Dendritic cell treated with granulocyte-macrophage colony-stimulating factor and Interleukin-4, amounts not matched to agents 40 ng/mL and 50 ng/mL, for 4 days (primary cell): ENCODE measurements at regions not wholly inside any gene's neighbourhood (a gene's known extent, or its start where the extent isn't known, plus 50 kb on each side); places are given as distances from the start of the nearest gene placed in this dataset.

Experiments used
- H3K27ac Mint-ChIP-seq: one replicate; pipeline ENCODE4 v1.8.0; 2022; ENCODE audit warnings: mild to moderate bottlenecking, mixed read lengths
- H3K27me3 Mint-ChIP-seq: one replicate; pipeline ENCODE4 v1.8.0; 2022; ENCODE audit warnings: mild to moderate bottlenecking, mixed read lengths
- H3K36me3 Mint-ChIP-seq: one replicate; pipeline ENCODE4 v1.8.0; 2022; ENCODE audit warnings: low read depth, mixed read lengths
- H3K4me1 Mint-ChIP-seq: one replicate; pipeline ENCODE4 v1.8.0; 2022; ENCODE audit warnings: low read depth, mixed read lengths
- H3K4me3 Mint-ChIP-seq: one replicate; pipeline ENCODE4 v1.8.0; 2022; ENCODE audit warnings: mild to moderate bottlenecking, moderate library complexity, mixed read lengths
- H3K9me3 Mint-ChIP-seq: one replicate; pipeline ENCODE4 v1.8.0; 2022; ENCODE audit warnings: mixed read lengths
- intact Hi-C: fragments of 100-400 bp; cut with micrococcal nuclease; formaldehyde crosslinking; loops from one replicate; pipeline ENCODE4 v1.15.0; 2022

DNA sequence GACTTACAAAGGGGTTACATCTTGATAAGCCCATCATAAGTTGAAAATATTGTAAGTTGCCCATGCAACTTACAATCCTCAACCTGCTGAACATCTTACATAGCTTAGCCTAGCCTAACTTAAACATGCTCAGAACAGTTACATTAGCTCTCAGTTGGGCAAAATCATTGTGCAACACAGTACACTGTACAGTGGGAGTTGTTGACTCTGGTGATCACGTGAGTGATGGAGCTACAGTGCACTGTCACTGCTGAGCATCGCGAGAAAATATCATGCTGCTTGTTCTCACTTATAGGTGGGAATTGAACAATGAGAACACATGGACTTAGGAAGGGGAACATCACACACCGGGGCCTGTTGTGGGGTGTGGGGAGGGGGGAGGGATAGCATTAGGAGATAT is 214.9 kb upstream of the ZMIZ1 start:
- Mint-ChIP-seq H3K36me3 (no peaks in the 10 kb centered on the region), H3K4me3 (no peak overlapping the region), H3K4me1 (no peaks in the 10 kb centered on the region), H3K27ac (no peak overlapping the region), H3K9me3 (no peaks in the 10 kb centered on the region), H3K27me3 (peaks cover 10% of the 10 kb centered on the region)
- intact Hi-C loops = loop anchor here (5.0 kb wide), 1 partner anchor 213 kb away; the partner anchor contains the start of gene ZMIZ1

DNA sequence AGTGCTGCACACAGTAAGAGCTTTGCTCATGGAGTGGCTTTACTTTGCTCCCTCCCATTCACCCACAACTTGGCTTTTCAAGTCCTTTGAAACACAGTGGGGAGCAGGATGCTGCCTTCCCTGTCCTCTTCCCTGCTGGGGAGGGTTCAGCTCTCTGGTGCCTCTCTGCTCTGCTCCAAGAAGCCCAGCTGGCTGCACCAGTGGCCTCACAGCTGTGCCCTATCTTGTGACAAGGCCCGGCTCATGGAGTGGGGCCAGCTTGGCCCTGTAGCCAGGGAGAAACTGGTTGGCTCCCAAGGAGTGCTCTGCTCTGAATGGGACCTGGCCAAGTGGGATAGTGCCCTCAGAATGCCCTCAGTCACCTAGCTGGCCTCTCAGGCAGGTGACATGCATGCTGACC is 212.3 kb upstream of the ZMIZ1 start:
- intact Hi-C loops = no loop called here
- Mint-ChIP-seq H3K9me3 (no peaks in the 10 kb centered on the region), H3K4me3 (no peak overlapping the region), H3K27ac (no peak overlapping the region), H3K27me3 (peaks cover 21% of the 10 kb centered on the region), H3K4me1 (no peaks in the 10 kb centered on the region), H3K36me3 (no peaks in the 10 kb centered on the region)

DNA sequence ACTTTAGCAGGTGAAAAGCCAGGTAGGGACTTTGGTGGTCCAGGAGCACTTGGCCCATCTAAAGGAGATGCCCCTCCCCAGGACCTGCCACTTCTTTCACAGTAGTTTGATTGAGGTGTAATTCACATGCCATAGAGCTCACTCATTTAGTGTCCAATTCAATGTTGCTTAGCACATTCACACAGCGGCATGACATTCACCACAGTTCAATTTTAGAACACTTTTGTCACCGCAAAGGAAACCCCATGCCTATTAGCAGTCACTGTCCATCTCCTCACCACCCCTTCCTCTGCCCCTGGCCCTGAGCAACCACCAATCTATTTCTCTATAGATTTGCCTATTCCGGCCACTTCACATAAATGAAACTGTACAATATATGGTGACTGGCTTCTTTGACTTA is 211.6 kb upstream of the ZMIZ1 start:
- Mint-ChIP-seq H3K27me3 (peaks cover 26% of the 10 kb centered on the region), H3K36me3 (no peaks in the 10 kb centered on the region), H3K9me3 (no peaks in the 10 kb centered on the region), H3K27ac (no peak overlapping the region), H3K4me1 (no peaks in the 10 kb centered on the region), H3K4me3 (no peak overlapping the region)
- intact Hi-C loops = no loop called here

DNA sequence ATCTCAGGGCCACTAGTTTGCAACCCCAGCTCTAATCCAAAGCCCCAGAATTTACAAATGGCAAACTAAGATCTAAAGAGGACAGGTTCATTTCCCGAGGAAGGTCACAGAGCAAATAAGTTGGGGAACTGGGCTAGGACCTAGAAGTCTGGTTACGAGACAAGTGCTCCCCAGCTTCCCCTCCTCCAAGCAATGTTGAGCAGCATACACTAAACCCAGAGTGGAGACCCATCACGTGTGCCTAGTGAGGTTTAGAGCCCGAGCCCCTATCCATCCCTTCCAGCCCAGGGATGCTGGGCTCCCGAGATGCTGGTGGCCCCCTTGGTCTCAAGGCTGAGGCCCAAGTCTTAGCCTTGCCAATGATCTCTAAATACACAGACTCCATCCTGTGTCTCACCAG is 209.5 kb upstream of the ZMIZ1 start:
- intact Hi-C loops = no loop called here
- Mint-ChIP-seq H3K4me1 (no peaks in the 10 kb centered on the region), H3K9me3 (no peaks in the 10 kb centered on the region), H3K36me3 (no peaks in the 10 kb centered on the region), H3K4me3 (no peak overlapping the region), H3K27ac (no peak overlapping the region), H3K27me3 (peaks cover 32% of the 10 kb centered on the region)

DNA sequence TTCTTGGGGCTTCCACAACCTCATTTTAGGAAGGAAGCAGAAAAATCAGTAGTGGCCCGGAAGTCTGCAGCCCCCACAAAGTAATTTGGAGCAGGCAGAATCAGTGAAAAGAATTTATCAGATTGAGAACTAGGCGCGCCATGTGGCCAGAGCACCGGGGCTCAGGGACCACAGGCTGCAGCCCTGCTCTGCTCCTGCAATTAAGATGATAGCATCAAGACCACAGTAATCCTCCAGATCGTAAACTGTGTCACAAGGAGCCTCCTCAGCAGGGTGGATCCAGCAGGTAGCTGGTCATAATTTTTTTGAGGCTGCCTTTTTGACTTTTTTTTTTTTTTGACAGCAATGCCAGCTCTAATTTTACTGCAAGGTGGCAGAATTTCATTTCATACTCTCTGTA is 209.0 kb upstream of the ZMIZ1 start:
- intact Hi-C loops = no loop called here

GRCh38 chr10:78860260-78860914 is 208.4 kb upstream of the ZMIZ1 start:
- Mint-ChIP-seq H3K27me3 (peaks cover 38% of the 10 kb centered on the region), H3K4me3 (no peak overlapping the region), H3K4me1 (no peaks in the 10 kb centered on the region), H3K27ac (no peak overlapping the region), H3K36me3 (no peaks in the 10 kb centered on the region), H3K9me3 (no peaks in the 10 kb centered on the region)
- intact Hi-C loops = no loop called here

More for the DNA sequence above, 209.0 kb upstream of the ZMIZ1 start:
- Mint-ChIP-seq H3K36me3 (no peaks in the 10 kb centered on the region), H3K9me3 (no peaks in the 10 kb centered on the region), H3K4me1 (no peaks in the 10 kb centered on the region), H3K27me3 (peaks cover 34% of the 10 kb centered on the region), H3K27ac (no peak overlapping the region), H3K4me3 (no peak overlapping the region)

DNA sequence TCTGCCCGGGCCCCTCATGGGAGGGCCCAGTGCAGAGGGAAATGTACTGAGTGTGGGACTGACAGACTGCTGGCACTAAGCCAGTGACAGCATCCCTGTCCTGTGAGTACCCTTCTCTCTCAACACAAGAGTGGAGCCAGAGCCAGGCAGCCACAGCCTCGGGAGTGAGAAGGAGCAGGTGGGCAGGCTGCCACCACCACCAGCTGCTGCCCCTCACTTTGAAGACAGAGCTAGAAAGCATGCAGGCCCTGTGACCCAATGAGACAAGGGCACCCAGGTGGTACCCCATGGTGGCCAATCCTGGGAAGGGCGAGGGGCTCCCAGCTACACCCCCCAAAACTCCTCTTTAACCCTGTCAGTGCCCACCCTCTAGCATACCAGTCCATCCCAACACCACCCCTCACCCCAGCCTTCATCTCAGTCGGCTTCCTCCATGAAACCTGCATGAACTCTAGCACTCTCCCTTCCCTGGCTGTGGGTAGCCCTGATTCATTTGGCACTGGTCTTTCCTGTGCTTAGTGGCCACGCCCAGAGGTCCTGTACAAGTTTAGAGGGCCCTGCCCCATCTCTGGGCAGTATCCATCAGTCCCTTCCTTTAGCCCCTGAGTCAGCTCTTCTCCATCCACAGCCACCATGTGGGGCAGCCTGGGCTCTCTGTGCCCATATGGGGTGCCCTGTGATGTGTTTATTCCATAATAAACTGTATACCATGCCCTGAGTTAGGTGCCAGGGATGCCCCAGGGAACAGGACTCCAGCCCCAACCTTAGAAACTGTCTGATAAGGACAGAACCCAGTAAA is 207.0 kb upstream of the ZMIZ1 start:
- no peaks in the 10 kb centered on the region for H3K4me1 Mint-ChIP-seq
- peaks cover 42% of the 10 kb centered on the region for H3K27me3 Mint-ChIP-seq
- no peak overlapping the region for H3K27ac Mint-ChIP-seq
- no peaks in the 10 kb centered on the region for H3K9me3 Mint-ChIP-seq
- H3K36me3 Mint-ChIP-seq = no peaks in the 10 kb centered on the region
- intact Hi-C loops = no loop called here
- no peak overlapping the region for H3K4me3 Mint-ChIP-seq

DNA sequence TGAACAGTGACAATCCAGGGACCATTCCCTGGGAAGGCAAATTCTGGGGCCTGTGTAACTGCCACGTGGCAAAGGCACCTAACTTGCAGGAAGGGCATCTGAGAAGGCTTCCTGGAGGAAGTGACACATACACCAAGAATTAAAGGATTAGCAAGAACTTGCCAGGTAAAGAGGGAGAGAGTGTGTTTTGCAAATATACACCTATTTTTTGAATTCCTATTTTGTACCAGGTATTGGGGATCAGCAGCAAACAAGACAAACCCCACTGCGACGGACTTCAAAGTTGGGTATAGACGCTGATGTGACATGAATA is 206.5 kb upstream of the ZMIZ1 start:
- no peaks in the 10 kb centered on the region for H3K36me3 Mint-ChIP-seq
- peaks cover 42% of the 10 kb centered on the region for H3K27me3 Mint-ChIP-seq
- H3K27ac Mint-ChIP-seq = no peak overlapping the region
- H3K9me3 Mint-ChIP-seq = no peaks in the 10 kb centered on the region
- intact Hi-C loops = no loop called here
- no peak overlapping the region for H3K4me3 Mint-ChIP-seq
- no peaks in the 10 kb centered on the region for H3K4me1 Mint-ChIP-seq

GRCh38 chr10:78863140-78863905 is 205.4 kb upstream of the ZMIZ1 start:
- Mint-ChIP-seq H3K27me3 (peaks cover 44% of the 10 kb centered on the region), H3K27ac (no peak overlapping the region), H3K4me1 (no peaks in the 10 kb centered on the region), H3K4me3 (no peak overlapping the region), H3K9me3 (no peaks in the 10 kb centered on the region), H3K36me3 (no peaks in the 10 kb centered on the region)
- intact Hi-C loops = no loop called here

DNA sequence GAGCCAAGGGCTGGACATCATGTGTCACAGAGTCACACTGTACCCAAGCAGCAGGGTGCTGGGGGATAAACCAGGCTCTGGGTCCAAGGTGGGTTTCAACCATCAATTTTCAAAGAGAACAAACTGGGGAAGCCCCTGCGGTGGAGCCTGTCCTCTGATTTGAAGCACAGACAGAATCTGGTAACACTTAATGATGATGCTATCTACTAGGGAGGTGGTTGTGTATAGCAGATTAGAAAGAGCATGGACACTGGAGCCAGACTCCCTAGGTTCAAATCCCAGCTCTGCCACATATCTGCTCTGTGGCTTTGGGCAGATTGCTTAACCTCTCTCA is 204.9 kb upstream of the ZMIZ1 start:
- Mint-ChIP-seq H3K4me3 (no peak overlapping the region), H3K27me3 (peaks cover 46% of the 10 kb centered on the region)

GRCh38 chr10:78864761-78865537 is 203.8 kb upstream of the ZMIZ1 start:
- intact Hi-C loops = no loop called here
- Mint-ChIP-seq H3K9me3 (no peaks in the 10 kb centered on the region), H3K27me3 (peaks cover 45% of the 10 kb centered on the region), H3K4me1 (no peaks in the 10 kb centered on the region), H3K4me3 (no peak overlapping the region), H3K36me3 (no peaks in the 10 kb centered on the region), H3K27ac (no peak overlapping the region)

More for the DNA sequence above, 204.9 kb upstream of the ZMIZ1 start:
- H3K4me1 Mint-ChIP-seq = no peaks in the 10 kb centered on the region
- no peaks in the 10 kb centered on the region for H3K9me3 Mint-ChIP-seq
- intact Hi-C loops = no loop called here
- H3K27ac Mint-ChIP-seq = no peak overlapping the region
- H3K36me3 Mint-ChIP-seq = no peaks in the 10 kb centered on the region

DNA sequence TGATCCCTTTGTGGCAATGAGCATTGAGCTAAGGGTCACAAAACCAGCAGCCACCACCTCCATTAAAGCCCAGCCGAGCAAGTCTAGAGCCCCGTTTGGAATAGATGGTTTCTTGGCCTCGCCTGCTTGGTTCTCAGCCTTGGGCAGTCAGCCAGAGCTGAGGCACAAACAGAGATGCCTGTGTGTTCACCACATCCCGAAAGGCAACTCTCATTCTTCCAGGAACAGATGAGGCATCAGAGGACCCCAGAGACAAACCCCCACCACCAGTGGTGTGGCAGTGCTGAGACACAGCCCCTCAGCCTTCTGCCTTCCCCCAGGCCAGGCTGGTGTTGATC is 203.3 kb upstream of the ZMIZ1 start:
- H3K4me1 Mint-ChIP-seq = no peaks in the 10 kb centered on the region
- no peak overlapping the region for H3K27ac Mint-ChIP-seq

GRCh38 chr10:78865931-78866717 is 202.6 kb upstream of the ZMIZ1 start:
- no peak overlapping the region for H3K4me3 Mint-ChIP-seq
- no peaks in the 10 kb centered on the region for H3K36me3 Mint-ChIP-seq
- H3K27ac Mint-ChIP-seq = no peak overlapping the region
- peaks cover 51% of the 10 kb centered on the region for H3K27me3 Mint-ChIP-seq
- intact Hi-C loops = no loop called here
- no peaks in the 10 kb centered on the region for H3K9me3 Mint-ChIP-seq
- H3K4me1 Mint-ChIP-seq = no peaks in the 10 kb centered on the region

More for the DNA sequence above, 203.3 kb upstream of the ZMIZ1 start:
- H3K27me3 Mint-ChIP-seq = peaks cover 50% of the 10 kb centered on the region
- no peaks in the 10 kb centered on the region for H3K36me3 Mint-ChIP-seq
- H3K4me3 Mint-ChIP-seq = no peak overlapping the region
- H3K9me3 Mint-ChIP-seq = no peaks in the 10 kb centered on the region
- intact Hi-C loops = no loop called here
